ENCODE measurements at regions not wholly inside any gene's neighbourhood (a gene's known extent, or its start where the extent isn't known, plus 50 kb on each side); places are given as distances from the start of the nearest gene placed in this dataset.

- no peaks in the 10 kb centered on the region for H3K36me3 ChIP-seq (ENCODE audit: control insufficient read depth in 4 of 4, insufficient read depth in 3 of 4, low read depth in 1 of 4, low read length in 3 of 4)
- TF ChIP-seq CTCF (IDR thresholded peaks at IDR 0.05; ENCODE audit: low read depth, low read length, missing input control) (no peak), JUND (IDR thresholded peaks at IDR 0.05) (no peak), ATF3 (IDR thresholded peaks at IDR 0.05) (no peak), YY1 (IDR thresholded peaks at IDR 0.05) (no peak), TAF1 (conservative IDR thresholded peaks at IDR 0.05) (no peak), RAD21 (IDR thresholded peaks at IDR 0.05) (no peak), HNF4A (conservative IDR thresholded peaks at IDR 0.05) (no peak), ZBTB33 (IDR thresholded peaks at IDR 0.05) (no peak), FOXA2 (IDR thresholded peaks at IDR 0.05) (no peak)
- no peak for DNase-seq (ENCODE audit: low spot score)
- H3K9me3 ChIP-seq (ENCODE audit: control insufficient read depth in 4 of 4, low read length in 3 of 4), result peaks cover 0 to 3% (median under 1%) of the 10 kb centered on the region in 4 donors
- no peaks in the 10 kb centered on the region for H3K27me3 ChIP-seq (ENCODE audit: control insufficient read depth in 4 of 4, insufficient read depth in 4 of 4, low read length in 3 of 4)
- no peak overlapping the region for H3K27ac ChIP-seq (ENCODE audit: low read depth in 1 of 2, low read length in 2 of 2)
- no peak overlapping the region for H3K9ac ChIP-seq (ENCODE audit: low read depth in 1 of 2, low read length in 2 of 2)
- H3K4me3 ChIP-seq (ENCODE audit: low read depth in 1 of 3, low read length in 3 of 3), result no peak overlapping the region
- no peaks in the 10 kb centered on the region for H3K4me1 ChIP-seq (ENCODE audit: control insufficient read depth in 4 of 4, insufficient read depth in 4 of 4, low read length in 3 of 4)
Measured at GRCh38 chr6:77987035-77987384, 334.2 kb downstream of the MEI4 start.

GRCh38 chr6:78010130-78010529 is 357.3 kb downstream of the MEI4 start:
- no peak overlapping the region for H3K9ac ChIP-seq (ENCODE audit: low read depth in 1 of 2, low read length in 2 of 2)
- H3K9me3 ChIP-seq (ENCODE audit: control insufficient read depth in 4 of 4, low read length in 3 of 4), result no peaks in the 10 kb centered on the region
- TF ChIP-seq ZBTB33 (IDR thresholded peaks at IDR 0.05) (no peak), EGR1 (IDR thresholded peaks at IDR 0.05; ENCODE audit: low read depth in 2 of 2) (no peak), REST (IDR thresholded peaks at IDR 0.05) (peak; percentile 57), ATF3 (IDR thresholded peaks at IDR 0.05) (no peak), CTCF (IDR thresholded peaks at IDR 0.05; ENCODE audit: low read depth, low read length, missing input control) (no peak), NR2F2 (IDR thresholded peaks at IDR 0.05) (no peak)
- no peak for DNase-seq (ENCODE audit: low spot score)
- no peak overlapping the region for H3K27ac ChIP-seq (ENCODE audit: low read depth in 1 of 2, low read length in 2 of 2)
- no peaks in the 10 kb centered on the region for H3K4me1 ChIP-seq (ENCODE audit: control insufficient read depth in 4 of 4, insufficient read depth in 4 of 4, low read length in 3 of 4)
- no peak overlapping the region for H3K4me3 ChIP-seq (ENCODE audit: low read depth in 1 of 3, low read length in 3 of 3)
- 45% methylated on average over 1 of the region's 1 CpG for WGBS
- H3K36me3 ChIP-seq (ENCODE audit: control insufficient read depth in 4 of 4, insufficient read depth in 3 of 4, low read depth in 1 of 4, low read length in 3 of 4), result no peaks in the 10 kb centered on the region
- no peaks in the 10 kb centered on the region for H3K27me3 ChIP-seq (ENCODE audit: control insufficient read depth in 4 of 4, insufficient read depth in 4 of 4, low read length in 3 of 4)
